ENCODE measurements at regions not wholly inside any gene's neighbourhood (a gene's known extent, or its start where the extent isn't known, plus 50 kb on each side); places are given as distances from the start of the nearest gene placed in this dataset.

- TF ChIP-seq CTCF (conservative IDR thresholded peaks at IDR 0.05 in 1 of 2, IDR thresholded peaks at IDR 0.05 in 1 of 2; ENCODE audit: low read depth in 1 of 2, low read length in 2 of 2), result no peak
- TF ChIP-seq EZH2 (IDR thresholded peaks at IDR 0.05; ENCODE audit: low read length, missing control alignments), result no peak
Observed at GRCh38 chr4:124295413-124295812, 417.1 kb downstream of the ANKRD50 start.

All from fibroblast of lung (primary cell).